K562 (cell line): ENCODE measurements at regions not wholly inside any gene's neighbourhood (a gene's known extent, or its start where the extent isn't known, plus 50 kb on each side); places are given as distances from the start of the nearest gene placed in this dataset.

Experiments
- KLF1 ChIP-seq: fragments of 450-650 bp; IDR thresholded peaks from 2 replicates; pipeline ENCODE4 v1.6.1; 2016; ENCODE audit warnings: missing genetic modification characterization, missing compliant biosample characterization
- MYC ChIP-seq, 2 experiments: fragments of 250-450 bp in 1 of 2; sonication (Bioruptor Pico) in 1 of 2; IDR thresholded peaks; 2 replicates each; pipeline versions ENCODE4 v1.5.1 to v1.6.1; 2012 to 2021; ENCODE audit warnings: low read depth in 2 of 2, borderline replicate concordance in 1 of 2, improper control_type of control experiment in 1 of 2, low read length in 1 of 2, mild to moderate bottlenecking in 1 of 2, moderate library complexity in 1 of 2
- NCOA6 ChIP-seq: fragments of 450-650 bp; IDR thresholded peaks from 2 replicates; pipeline ENCODE4 v1.6.1; 2017; ENCODE audit warnings: mild to moderate bottlenecking
- RBM15 ChIP-seq: fragments of 200-400 bp; formaldehyde crosslinking; IDR thresholded peaks from 2 replicates; pipeline ENCODE4 v1.6.1; 2018; ENCODE audit warnings: mild to moderate bottlenecking, low read length, moderate library complexity; ENCODE audit not compliant: insufficient read depth
- SRF ChIP-seq, 2 experiments: fragments of 250-450, 450-650 bp in 1 of 2; sonication (Bioruptor Pico) in 1 of 2; sonication (generic) in 1 of 2; formaldehyde crosslinking; IDR thresholded peaks; 2 replicates each; pipeline versions ENCODE4 v1.5.0 to v1.5.1; 2020 to 2022; ENCODE audit warnings: mild to moderate bottlenecking in 1 of 2, missing genetic modification reagents in 1 of 2
- TEAD2 ChIP-seq: fragments of 450-650 bp; IDR thresholded peaks from 2 replicates; pipeline ENCODE4 v1.6.1; 2016; ENCODE audit warnings: missing genetic modification characterization, control low read depth, missing compliant biosample characterization
- ZKSCAN8 ChIP-seq: fragments of 200-800 bp; sonication (Bioruptor generic); IDR thresholded peaks from 2 replicates; pipeline ENCODE4 v1.6.1; 2016; ENCODE audit warnings: missing genetic modification characterization, missing compliant biosample characterization
- ZNF224 ChIP-seq: sonication (generic); formaldehyde crosslinking; IDR thresholded peaks from 2 replicates; pipeline ENCODE4 v1.8.0; 2022; ENCODE audit warnings: mild to moderate bottlenecking, missing genetic modification reagents
- ZNF274 ChIP-seq: IDR thresholded peaks from 2 replicates; pipeline ENCODE4 v1.6.1; 2011; ENCODE audit warnings: low read depth, mild to moderate bottlenecking, low read length, moderate library complexity, borderline replicate concordance
- TF ChIP-seq, protein P1 (sequence below): fragments of 450-650 bp; IDR thresholded peaks from 2 replicates; pipeline ENCODE4 v1.6.1; 2017; ENCODE audit warnings: antibody characterized with exemption
- TF ChIP-seq, protein P2 (sequence below): fragments of 250-450 bp; sonication (Bioruptor Pico); IDR thresholded peaks from 2 replicates; pipeline ENCODE4 v1.5.0; 2021; ENCODE audit warnings: mild to moderate bottlenecking, moderate library complexity
- TF ChIP-seq, protein P3 (sequence below), 2 experiments: fragments of 250-450 bp in 1 of 2; fragments of 450-650 bp in 1 of 2; sonication (Bioruptor Pico) in 1 of 2; IDR thresholded peaks; 2 replicates each; pipeline versions ENCODE4 v1.6.1 to v1.8.0; 2016 to 2021; ENCODE audit warnings: mild to moderate bottlenecking in 2 of 2, moderate library complexity in 2 of 2, missing compliant biosample characterization in 1 of 2, missing genetic modification characterization in 1 of 2
- TF ChIP-seq, protein P4 (sequence below): IDR thresholded peaks from 3 replicates; pipeline ENCODE4 v1.6.1; 2011; ENCODE audit warnings: borderline replicate concordance, mild to moderate bottlenecking, moderate library complexity; ENCODE audit not compliant: insufficient read length; ENCODE audit errors: extremely low read depth

DNA sequence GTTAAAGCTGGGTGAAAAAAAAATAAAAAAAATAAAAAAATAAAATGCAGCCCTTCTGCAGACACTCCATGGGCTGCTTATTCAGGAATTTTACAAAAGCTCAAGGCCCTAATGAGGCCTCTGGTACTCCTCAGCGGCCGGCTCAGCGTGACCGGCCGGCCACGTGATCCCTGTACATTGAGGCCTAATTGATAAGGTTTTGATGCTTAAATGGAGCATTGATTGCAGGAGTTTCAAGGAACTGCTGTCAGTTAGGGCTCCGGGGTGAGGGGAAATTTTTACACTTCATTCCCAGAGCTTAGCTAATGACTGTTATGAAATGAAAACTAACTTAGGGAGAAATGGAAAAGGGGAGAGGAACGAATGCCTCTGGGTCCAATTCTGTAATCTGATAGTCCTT lies 368.8 kb upstream of the KIRREL3 start (continued):
- TF ChIP-seq, protein P1, sequence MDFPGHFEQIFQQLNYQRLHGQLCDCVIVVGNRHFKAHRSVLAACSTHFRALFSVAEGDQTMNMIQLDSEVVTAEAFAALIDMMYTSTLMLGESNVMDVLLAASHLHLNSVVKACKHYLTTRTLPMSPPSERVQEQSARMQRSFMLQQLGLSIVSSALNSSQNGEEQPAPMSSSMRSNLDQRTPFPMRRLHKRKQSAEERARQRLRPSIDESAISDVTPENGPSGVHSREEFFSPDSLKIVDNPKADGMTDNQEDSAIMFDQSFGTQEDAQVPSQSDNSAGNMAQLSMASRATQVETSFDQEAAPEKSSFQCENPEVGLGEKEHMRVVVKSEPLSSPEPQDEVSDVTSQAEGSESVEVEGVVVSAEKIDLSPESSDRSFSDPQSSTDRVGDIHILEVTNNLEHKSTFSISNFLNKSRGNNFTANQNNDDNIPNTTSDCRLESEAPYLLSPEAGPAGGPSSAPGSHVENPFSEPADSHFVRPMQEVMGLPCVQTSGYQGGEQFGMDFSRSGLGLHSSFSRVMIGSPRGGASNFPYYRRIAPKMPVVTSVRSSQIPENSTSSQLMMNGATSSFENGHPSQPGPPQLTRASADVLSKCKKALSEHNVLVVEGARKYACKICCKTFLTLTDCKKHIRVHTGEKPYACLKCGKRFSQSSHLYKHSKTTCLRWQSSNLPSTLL = no peak
- TF ChIP-seq ZKSCAN8 (CRISPR knock-in tag) (no peak), MYC (IDR thresholded peaks at IDR 0.05; ENCODE audit: low read depth, low read length) (no peak), MYC (CRISPR knock-in tag; IDR thresholded peaks at IDR 0.05; ENCODE audit: borderline replicate concordance, low read depth) (no peak), KLF1 (tag) (no peak), TEAD2 (tag) (no peak), NCOA6 (no peak), ZNF274 (no peak), ZNF224 (CRISPR knock-in tag) (no peak), RBM15 (no peak), SRF (CRISPR knock-in tag; IDR thresholded peaks at IDR 0.05) (no peak)
- TF ChIP-seq, protein P2, sequence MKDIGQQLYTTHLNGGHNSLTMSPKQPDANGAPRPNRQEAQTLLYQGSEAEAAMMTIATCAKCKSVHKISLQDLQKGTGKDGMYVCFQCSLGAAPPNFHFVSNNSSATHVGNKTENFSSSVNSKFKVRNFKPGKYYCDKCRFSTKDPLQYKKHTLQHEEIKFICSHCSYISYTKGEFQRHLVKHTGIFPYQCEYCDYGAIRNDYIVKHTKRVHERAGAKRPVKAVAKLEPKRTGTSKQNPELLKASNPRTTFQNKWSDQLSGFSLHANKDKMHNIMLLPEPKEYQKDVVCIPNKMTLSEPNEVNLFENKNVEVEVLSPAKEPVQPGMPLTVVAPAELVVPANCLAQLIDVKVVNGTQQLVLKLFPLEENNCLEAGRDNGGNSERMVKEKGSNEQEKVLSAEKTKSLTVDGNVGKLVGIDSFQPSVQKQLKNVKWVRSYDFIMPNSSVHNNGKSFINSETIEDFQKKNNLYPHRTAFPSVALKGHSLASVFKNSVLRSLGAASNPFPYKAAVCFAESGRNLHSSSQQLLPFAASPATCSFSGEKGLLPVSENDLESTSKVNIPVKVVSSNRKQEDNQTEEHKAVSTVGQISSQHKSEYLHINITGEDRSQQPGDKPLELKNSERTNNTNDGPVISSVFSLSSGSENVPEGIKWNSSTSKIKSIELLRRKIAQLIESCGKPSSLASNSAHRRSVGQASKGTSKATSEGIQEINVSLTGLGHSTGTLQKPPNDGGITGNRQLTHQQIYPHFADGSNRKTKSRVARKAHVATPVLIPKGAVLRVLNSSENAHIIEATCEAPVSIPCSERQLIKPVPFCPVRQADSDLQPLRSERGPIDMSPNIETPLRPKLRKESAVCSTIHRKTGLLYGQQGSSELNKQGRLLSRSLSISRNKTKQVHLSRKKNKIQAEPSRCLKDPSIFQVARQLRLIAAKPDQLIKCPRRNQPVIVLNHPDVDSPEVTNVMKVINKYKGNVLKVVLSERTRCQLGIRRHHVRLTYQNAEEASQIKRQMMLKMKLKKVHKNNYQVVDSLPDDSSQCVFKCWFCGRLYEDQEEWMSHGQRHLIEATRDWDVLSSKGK (CRISPR knock-in tag) = no peak
- TF ChIP-seq, protein P3, sequence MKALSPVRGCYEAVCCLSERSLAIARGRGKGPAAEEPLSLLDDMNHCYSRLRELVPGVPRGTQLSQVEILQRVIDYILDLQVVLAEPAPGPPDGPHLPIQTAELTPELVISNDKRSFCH (CRISPR knock-in tag; IDR thresholded peaks at IDR 0.05) = no peak
- TF ChIP-seq, protein P3 (tag; IDR thresholded peaks at IDR 0.05) = no peak
- TF ChIP-seq, protein P4, sequence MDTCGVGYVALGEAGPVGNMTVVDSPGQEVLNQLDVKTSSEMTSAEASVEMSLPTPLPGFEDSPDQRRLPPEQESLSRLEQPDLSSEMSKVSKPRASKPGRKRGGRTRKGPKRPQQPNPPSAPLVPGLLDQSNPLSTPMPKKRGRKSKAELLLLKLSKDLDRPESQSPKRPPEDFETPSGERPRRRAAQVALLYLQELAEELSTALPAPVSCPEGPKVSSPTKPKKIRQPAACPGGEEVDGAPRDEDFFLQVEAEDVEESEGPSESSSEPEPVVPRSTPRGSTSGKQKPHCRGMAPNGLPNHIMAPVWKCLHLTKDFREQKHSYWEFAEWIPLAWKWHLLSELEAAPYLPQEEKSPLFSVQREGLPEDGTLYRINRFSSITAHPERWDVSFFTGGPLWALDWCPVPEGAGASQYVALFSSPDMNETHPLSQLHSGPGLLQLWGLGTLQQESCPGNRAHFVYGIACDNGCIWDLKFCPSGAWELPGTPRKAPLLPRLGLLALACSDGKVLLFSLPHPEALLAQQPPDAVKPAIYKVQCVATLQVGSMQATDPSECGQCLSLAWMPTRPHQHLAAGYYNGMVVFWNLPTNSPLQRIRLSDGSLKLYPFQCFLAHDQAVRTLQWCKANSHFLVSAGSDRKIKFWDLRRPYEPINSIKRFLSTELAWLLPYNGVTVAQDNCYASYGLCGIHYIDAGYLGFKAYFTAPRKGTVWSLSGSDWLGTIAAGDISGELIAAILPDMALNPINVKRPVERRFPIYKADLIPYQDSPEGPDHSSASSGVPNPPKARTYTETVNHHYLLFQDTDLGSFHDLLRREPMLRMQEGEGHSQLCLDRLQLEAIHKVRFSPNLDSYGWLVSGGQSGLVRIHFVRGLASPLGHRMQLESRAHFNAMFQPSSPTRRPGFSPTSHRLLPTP = no peak
- TF ChIP-seq, all 486 proteins: peak for 0
